ENCODE measurements at regions not wholly inside any gene's neighbourhood (a gene's known extent, or its start where the extent isn't known, plus 50 kb on each side); places are given as distances from the start of the nearest gene placed in this dataset.

GRCh38 chr14:101230161-101230850 lies 326.8 kb upstream of the RTL1 start:
- TF ChIP-seq CTCF (conservative IDR thresholded peaks at IDR 0.05; ENCODE audit: low read length) (no peak), EZH2phosphoT487 (IDR thresholded peaks at IDR 0.05; ENCODE audit: borderline replicate concordance, low read depth, low read length) (no peak)

All from OCI-LY7 (cell line).